Thoracic aorta (tissue), 2 donors: ENCODE measurements at regions not wholly inside any gene's neighbourhood (a gene's known extent, or its start where the extent isn't known, plus 50 kb on each side); places are given as distances from the start of the nearest gene placed in this dataset.
A peak's percentile ranks its signal among the peaks of the same experiment; 100 is the strongest.

Experiments
- ATAC-seq: fragments of 150-250 bp; one replicate; pipeline ENCODE4 v1.8.0; 2017; ENCODE audit warnings: low read depth; ENCODE audit not compliant: insufficient number of reproducible peaks, low FRiP score
- DNase-seq: peaks from one replicate; pipeline ENCODE4 v3.0.0-alpha.2; 2020; ENCODE audit warnings: low spot score
- H3K27ac ChIP-seq, 2 donors: fragments of 200-600 bp; sonication (generic); 1 replicate in 1 of 2; 2 replicates in 1 of 2; pipeline ENCODE4 v1.5.1; 2016; ENCODE audit warnings: mild to moderate bottlenecking in 2 of 2, moderate library complexity in 2 of 2
- H3K27me3 ChIP-seq: fragments of 200-600 bp; sonication (generic); replicated peaks from 2 replicates; pipeline ENCODE4 v1.6.0; 2016; ENCODE audit warnings: mild to moderate bottlenecking; ENCODE audit not compliant: insufficient read depth
- H3K36me3 ChIP-seq: fragments of 200-600 bp; sonication (generic); one replicate; pipeline ENCODE4 v1.5.1; 2016
- H3K4me1 ChIP-seq, 2 donors: fragments of 200-600 bp; sonication (generic); 1 replicate in 1 of 2; 2 replicates in 1 of 2; pipeline versions ENCODE4 v1.5.1 to v1.6.0; 2016; ENCODE audit warnings: low read depth in 2 of 2, mild to moderate bottlenecking in 1 of 2; ENCODE audit not compliant: control insufficient read depth in 1 of 2
- H3K4me3 ChIP-seq: fragments of 200-600 bp; sonication (generic); 2 replicates; pipeline ENCODE4 v1.5.1; 2016; ENCODE audit warnings: mild to moderate bottlenecking
- H3K9me3 ChIP-seq: fragments of 200-600 bp; sonication (generic); 2 replicates; pipeline ENCODE4 v1.5.1; 2016
- CTCF ChIP-seq: fragments of 200-600 bp; sonication (generic); IDR thresholded peaks from one replicate; pipeline ENCODE4 v1.5.1; 2019; ENCODE audit warnings: antibody characterized with exemption

- Histone ChIP-seq H3K9me3 (no peaks in the 10 kb centered on the region), H3K4me3 (peak overlapping the region; percentile 11), H3K36me3 (no peaks in the 10 kb centered on the region), H3K4me1 (peaks cover 0 to under 1% of the 10 kb centered on the region in 2 donors), H3K27me3 (no peaks in the 10 kb centered on the region), H3K27ac (no peak overlapping the region)
- TF ChIP-seq CTCF = no peak
- no peak for DNase-seq
- ATAC-seq = no peak
Observed at GRCh38 chr3:19702416-19703078, 231.5 kb downstream of the EFHB start.

GRCh38 chr3:19688767-19689166 lies 245.2 kb downstream of the EFHB start:
- no peak for DNase-seq
- Histone ChIP-seq H3K9me3 (peaks cover 11% of the 10 kb centered on the region), H3K27me3 (no peaks in the 10 kb centered on the region), H3K4me3 (no peak overlapping the region), H3K27ac (no peak overlapping the region), H3K36me3 (no peaks in the 10 kb centered on the region), H3K4me1 (no peaks in the 10 kb centered on the region)
- TF ChIP-seq CTCF = no peak
- ATAC-seq = no peak

GRCh38 chr3:19668163-19668562 lies 265.9 kb downstream of the EFHB start:
- H3K27me3 ChIP-seq = no peaks in the 10 kb centered on the region
- TF ChIP-seq CTCF = no peak
- H3K4me3 ChIP-seq = no peak overlapping the region
- ATAC-seq (no peak), DNase-seq (no peak)
- H3K9me3 ChIP-seq = no peaks in the 10 kb centered on the region
- H3K4me1 ChIP-seq = no peaks in the 10 kb centered on the region
- no peak overlapping the region for H3K27ac ChIP-seq
- H3K36me3 ChIP-seq = no peaks in the 10 kb centered on the region

GRCh38 chr3:19662486-19662885 lies 271.5 kb downstream of the EFHB start:
- H3K9me3 ChIP-seq = no peaks in the 10 kb centered on the region
- H3K36me3 ChIP-seq = no peaks in the 10 kb centered on the region
- no peak overlapping the region for H3K4me3 ChIP-seq
- DNase-seq (no peak), ATAC-seq (no peak)
- TF ChIP-seq CTCF = no peak
- no peaks in the 10 kb centered on the region for H3K27me3 ChIP-seq
- no peaks in the 10 kb centered on the region for H3K4me1 ChIP-seq
- H3K27ac ChIP-seq = no peak overlapping the region

GRCh38 chr3:19652336-19652735 lies 281.7 kb downstream of the EFHB start:
- no peaks in the 10 kb centered on the region for H3K36me3 ChIP-seq
- no peak overlapping the region for H3K4me3 ChIP-seq
- no peaks in the 10 kb centered on the region for H3K27me3 ChIP-seq
- ATAC-seq (no peak), DNase-seq (no peak)
- H3K4me1 ChIP-seq = no peaks in the 10 kb centered on the region
- H3K27ac ChIP-seq = no peak overlapping the region
- H3K9me3 ChIP-seq = peaks cover 18% of the 10 kb centered on the region
- no peak for TF ChIP-seq CTCF
